ENCODE measurements at regions not wholly inside any gene's neighbourhood (a gene's known extent, or its start where the extent isn't known, plus 50 kb on each side); places are given as distances from the start of the nearest gene placed in this dataset.
A peak's percentile ranks its signal among the peaks of the same experiment; 100 is the strongest.

DNA sequence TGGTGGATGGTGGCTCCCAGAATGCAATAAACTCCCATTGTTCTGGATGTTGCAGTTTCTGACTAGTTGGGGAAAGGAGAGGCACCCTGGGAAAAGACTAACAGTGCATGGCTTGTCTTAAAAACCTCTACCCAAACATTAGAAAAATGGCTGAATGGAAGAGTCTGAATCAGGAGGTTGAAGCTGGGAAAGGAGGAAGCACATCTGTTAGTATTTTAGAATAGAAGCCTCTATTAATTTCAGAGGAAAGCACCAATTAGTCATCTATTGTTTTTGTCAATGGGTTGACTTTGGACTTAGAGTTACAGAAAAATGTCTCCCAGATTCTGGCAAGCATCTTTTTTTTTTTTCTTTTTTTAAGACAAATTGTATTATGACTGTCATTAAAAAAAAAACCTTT lies 56.1 kb upstream of the ELMO1 start:
- no peak for DNase-seq (ENCODE audit: low read depth)
- H3K4me3 ChIP-seq (replicated peaks; ENCODE audit: low read depth, low read length) = no peak overlapping the region
- TF ChIP-seq, protein P1, sequence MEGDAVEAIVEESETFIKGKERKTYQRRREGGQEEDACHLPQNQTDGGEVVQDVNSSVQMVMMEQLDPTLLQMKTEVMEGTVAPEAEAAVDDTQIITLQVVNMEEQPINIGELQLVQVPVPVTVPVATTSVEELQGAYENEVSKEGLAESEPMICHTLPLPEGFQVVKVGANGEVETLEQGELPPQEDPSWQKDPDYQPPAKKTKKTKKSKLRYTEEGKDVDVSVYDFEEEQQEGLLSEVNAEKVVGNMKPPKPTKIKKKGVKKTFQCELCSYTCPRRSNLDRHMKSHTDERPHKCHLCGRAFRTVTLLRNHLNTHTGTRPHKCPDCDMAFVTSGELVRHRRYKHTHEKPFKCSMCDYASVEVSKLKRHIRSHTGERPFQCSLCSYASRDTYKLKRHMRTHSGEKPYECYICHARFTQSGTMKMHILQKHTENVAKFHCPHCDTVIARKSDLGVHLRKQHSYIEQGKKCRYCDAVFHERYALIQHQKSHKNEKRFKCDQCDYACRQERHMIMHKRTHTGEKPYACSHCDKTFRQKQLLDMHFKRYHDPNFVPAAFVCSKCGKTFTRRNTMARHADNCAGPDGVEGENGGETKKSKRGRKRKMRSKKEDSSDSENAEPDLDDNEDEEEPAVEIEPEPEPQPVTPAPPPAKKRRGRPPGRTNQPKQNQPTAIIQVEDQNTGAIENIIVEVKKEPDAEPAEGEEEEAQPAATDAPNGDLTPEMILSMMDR (IDR thresholded peaks at IDR 0.05; ENCODE audit: low read length, missing control alignments) = no peak

DNA sequence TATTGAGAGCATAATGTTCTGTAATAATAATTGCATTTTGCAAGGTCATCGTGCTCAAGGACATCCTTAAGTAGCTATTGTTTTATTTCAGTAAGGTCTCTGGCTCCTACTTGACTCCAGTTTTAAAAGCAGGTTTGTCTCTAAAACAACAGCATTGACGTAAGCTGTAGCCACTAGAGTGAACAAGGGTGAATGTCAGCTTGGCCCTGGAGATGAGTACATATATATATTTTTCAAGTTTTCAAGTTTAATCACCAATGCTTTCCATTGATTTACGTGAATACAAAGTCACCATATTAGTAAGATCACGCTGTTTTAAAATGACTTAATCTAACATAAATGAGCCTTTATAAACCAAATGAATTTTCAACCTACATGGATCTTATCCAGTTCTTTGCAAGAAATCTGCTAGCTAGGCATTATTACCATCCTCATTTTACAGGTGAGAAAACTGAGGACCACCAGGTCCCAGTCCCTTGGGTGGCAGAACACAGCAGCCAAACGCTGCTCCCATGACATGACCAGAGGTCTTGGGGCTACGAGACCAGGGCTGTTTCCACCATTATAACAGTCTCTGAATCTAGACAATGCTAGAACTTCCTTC lies 57.2 kb upstream of the ELMO1 start:
- TF ChIP-seq, protein P1 (IDR thresholded peaks at IDR 0.05; ENCODE audit: low read length, missing control alignments) = no peak
- no peak overlapping the region for H3K4me3 ChIP-seq (replicated peaks; ENCODE audit: low read depth, low read length)
- DNase-seq (ENCODE audit: low read depth) = no peak

DNA sequence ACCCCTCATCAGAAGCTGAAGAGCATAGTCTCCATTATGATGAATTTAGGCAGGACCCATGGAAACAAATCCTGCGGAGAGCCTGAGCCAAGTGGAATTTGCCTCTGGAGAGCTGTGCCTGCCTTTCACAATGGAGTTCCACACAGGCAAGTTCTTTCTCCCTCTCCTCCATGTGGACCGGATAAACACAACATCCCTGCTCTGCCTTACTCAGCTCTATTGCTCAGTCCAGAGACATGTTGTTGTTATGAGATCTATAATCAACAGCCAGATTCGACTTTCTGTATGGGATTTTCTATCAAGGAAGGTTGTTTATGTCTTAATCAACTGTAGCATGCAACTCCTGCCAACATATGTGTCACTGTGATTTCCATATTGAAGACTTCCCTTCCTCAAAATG lies 59.5 kb upstream of the ELMO1 start:
- DNase-seq (ENCODE audit: low read depth) = no peak
- TF ChIP-seq, protein P1 (IDR thresholded peaks at IDR 0.05; ENCODE audit: low read length, missing control alignments) = no peak
- no peak overlapping the region for H3K4me3 ChIP-seq (replicated peaks; ENCODE audit: low read depth, low read length)

GRCh38 chr7:37510043-37510634 lies 61.5 kb upstream of the ELMO1 start:
- TF ChIP-seq, protein P1 (IDR thresholded peaks at IDR 0.05; ENCODE audit: low read length, missing control alignments) = peak; percentile 60
- DNase-seq (ENCODE audit: low read depth) = peak; percentile 14
- no peak overlapping the region for H3K4me3 ChIP-seq (replicated peaks; ENCODE audit: low read depth, low read length)

GRCh38 chr7:37511915-37512314 lies 63.3 kb upstream of the ELMO1 start:
- no peak overlapping the region for H3K4me3 ChIP-seq (replicated peaks; ENCODE audit: low read depth, low read length)

DNA sequence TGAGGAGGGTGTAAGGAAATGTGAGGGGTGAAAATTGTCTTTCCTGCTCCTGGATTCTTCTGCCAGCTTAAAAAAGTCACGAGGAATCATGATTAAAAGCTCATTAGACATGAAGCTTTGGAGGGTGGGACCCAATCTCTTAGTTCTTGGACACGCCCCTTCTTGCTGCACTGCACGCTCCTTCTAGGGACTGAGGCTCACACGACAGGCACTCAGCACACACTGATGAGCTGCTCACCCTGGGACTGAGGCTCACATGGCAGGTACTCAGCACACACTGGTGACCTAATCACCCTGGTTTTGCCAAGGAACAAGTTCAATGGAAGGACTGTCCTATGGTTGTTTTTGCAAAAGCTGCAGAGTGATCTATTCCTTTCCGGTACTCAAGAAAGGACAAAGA lies 65.8 kb upstream of the ELMO1 start:
- H3K4me3 ChIP-seq (replicated peaks; ENCODE audit: low read depth, low read length) = no peak overlapping the region
- DNase-seq (ENCODE audit: low read depth) = no peak
- TF ChIP-seq, protein P1 (IDR thresholded peaks at IDR 0.05; ENCODE audit: low read length, missing control alignments) = no peak

More at GRCh38 chr7:37511915-37512314, 63.3 kb upstream of the ELMO1 start:
- no peak for DNase-seq (ENCODE audit: low read depth)
- TF ChIP-seq, protein P1 (IDR thresholded peaks at IDR 0.05; ENCODE audit: low read length, missing control alignments) = no peak

GRCh38 chr7:37516664-37517063 lies 68.0 kb upstream of the ELMO1 start:
- TF ChIP-seq, protein P1 (IDR thresholded peaks at IDR 0.05; ENCODE audit: low read length, missing control alignments) = no peak
- DNase-seq (ENCODE audit: low read depth) = no peak
- no peak overlapping the region for H3K4me3 ChIP-seq (replicated peaks; ENCODE audit: low read depth, low read length)

Measured in fibroblast of pulmonary artery (primary cell).